ENCODE measurements at regions not wholly inside any gene's neighbourhood (a gene's known extent, or its start where the extent isn't known, plus 50 kb on each side); places are given as distances from the start of the nearest gene placed in this dataset.
A peak's percentile ranks its signal among the peaks of the same experiment; 100 is the strongest.

GRCh38 chr3:46092702-46093080 is 65.4 kb upstream of the XCR1 start:
- TF ChIP-seq CTCF (conservative IDR thresholded peaks at IDR 0.05; ENCODE audit: low read depth, low read length), result no peak
- H3K4me3 ChIP-seq (ENCODE audit: low read length), result no peak overlapping the region
- DNase-seq (ENCODE audit: low read depth), result no peak

- no peak overlapping the region for H3K4me3 ChIP-seq (ENCODE audit: low read length)
- TF ChIP-seq CTCF (conservative IDR thresholded peaks at IDR 0.05; ENCODE audit: low read depth, low read length), result no peak
- DNase-seq (ENCODE audit: low read depth), result no peak
Observed at GRCh38 chr3:46091741-46092701, 64.7 kb upstream of the XCR1 start.

GRCh38 chr3:46091046-46091445 is 63.8 kb upstream of the XCR1 start:
- TF ChIP-seq CTCF (conservative IDR thresholded peaks at IDR 0.05; ENCODE audit: low read depth, low read length), result no peak
- DNase-seq (ENCODE audit: low read depth), result no peak
- no peak overlapping the region for H3K4me3 ChIP-seq (ENCODE audit: low read length)

- no peak for DNase-seq (ENCODE audit: low read depth)
- no peak overlapping the region for H3K4me3 ChIP-seq (ENCODE audit: low read length)
- no peak for TF ChIP-seq CTCF (conservative IDR thresholded peaks at IDR 0.05; ENCODE audit: low read depth, low read length)
Observed at GRCh38 chr3:46090161-46090591, 62.9 kb upstream of the XCR1 start.

GRCh38 chr3:46089237-46090011 is 62.1 kb upstream of the XCR1 start:
- no peak overlapping the region for H3K4me3 ChIP-seq (ENCODE audit: low read length)
- peak; percentile 66 for DNase-seq (ENCODE audit: low read depth)

GRCh38 chr3:46087871-46088270 is 60.6 kb upstream of the XCR1 start:
- no peak for DNase-seq (ENCODE audit: low read depth)
- H3K4me3 ChIP-seq (ENCODE audit: low read length), result no peak overlapping the region
- peak; percentile 21 for TF ChIP-seq CTCF (conservative IDR thresholded peaks at IDR 0.05; ENCODE audit: low read depth, low read length)

More at GRCh38 chr3:46089237-46090011, 62.1 kb upstream of the XCR1 start:
- TF ChIP-seq CTCF (conservative IDR thresholded peaks at IDR 0.05; ENCODE audit: low read depth, low read length), result no peak

All from retinal pigment epithelial cell (primary cell).